NCI-H226 (cell line): ENCODE measurements at regions not wholly inside any gene's neighbourhood (a gene's known extent, or its start where the extent isn't known, plus 50 kb on each side); places are given as distances from the start of the nearest gene placed in this dataset.
"Not testable (repeated sequence)": the region's sequence is repeated elsewhere in the genome, so short reads cannot be mapped to it uniquely, and the experiment has no call there.

ENCODE experiments used
- DNase-seq: peaks from one replicate; pipeline ENCODE4 v3.0.0-alpha.2; 2015

DNA sequence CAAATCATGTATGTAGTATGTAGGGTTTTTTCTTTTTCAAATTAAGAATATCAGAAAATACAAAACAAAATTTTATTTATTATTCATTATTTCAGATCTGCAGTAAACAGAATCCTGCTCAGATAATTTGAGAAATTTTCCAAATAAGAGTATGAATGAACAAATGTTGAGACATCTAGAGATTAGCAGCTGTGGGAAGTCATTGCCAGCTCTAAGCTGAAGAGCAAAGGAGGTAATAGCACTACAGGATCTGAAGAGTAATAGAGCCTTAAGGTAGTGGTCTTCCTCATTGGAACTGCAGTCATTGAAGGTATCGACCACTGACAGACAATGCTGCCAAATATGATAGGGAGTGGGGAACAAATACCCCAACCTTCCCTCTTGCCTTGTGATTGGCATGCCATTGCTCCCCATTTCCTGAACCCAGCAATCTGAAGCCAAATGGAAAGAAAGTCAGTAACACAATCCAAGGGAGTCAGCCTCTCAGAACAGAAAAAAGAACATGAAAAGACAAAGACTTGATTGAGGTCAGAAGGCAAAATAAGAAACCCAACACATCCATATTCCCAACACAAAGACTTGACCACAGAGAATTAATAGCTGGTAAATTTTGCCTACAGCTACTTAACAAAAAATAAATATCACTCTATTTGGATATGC is 963.4 kb upstream of the ADAMTS5 start:
- not testable (repeated sequence) for DNase-seq

DNA sequence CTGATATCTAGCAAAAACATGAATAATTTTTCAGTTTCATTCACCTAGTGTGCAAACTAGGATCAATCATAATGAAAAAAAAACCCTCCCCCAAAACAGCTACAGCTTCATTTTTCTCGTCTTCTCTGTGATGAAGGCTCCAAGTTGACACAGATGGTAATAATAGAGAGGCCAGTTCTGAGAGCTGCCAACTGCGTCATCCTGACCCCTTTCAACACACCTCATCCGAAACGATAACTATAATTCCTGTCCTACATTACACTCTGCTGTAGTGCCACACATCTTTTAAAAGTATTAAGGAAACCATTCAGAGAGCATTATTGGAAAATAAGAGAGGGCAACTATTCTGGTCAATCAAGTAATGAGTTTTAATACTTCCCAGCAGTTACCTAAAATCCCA is 962.3 kb upstream of the ADAMTS5 start:
- peak; percentile 52 for DNase-seq

DNA sequence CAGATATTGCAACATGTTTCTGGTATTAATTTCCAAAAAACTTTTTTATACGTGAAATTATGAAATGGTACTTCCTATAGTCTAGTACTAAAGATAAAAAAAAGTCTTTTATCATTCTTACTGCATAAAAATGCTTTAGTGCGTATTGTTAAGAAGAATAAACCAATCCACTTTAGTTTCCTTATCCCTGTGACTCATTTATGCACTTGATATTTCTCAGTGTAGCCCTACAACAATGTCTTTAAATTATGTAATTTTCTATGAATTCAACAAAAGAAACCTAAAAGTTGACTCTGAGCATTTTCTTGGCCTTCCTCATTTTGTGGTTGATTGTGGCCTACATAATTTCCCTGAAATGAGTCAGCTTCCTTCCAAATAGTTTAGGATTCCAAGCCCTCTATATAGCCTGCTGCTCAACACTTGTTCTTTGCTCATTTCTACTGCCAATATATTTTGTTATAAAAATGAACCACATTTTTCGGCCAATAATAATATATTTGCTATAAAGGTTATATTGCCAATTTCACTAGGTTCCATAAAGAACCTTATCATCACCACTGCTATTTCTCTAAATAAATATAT is 961.7 kb upstream of the ADAMTS5 start:
- DNase-seq: peak; percentile 90

DNA sequence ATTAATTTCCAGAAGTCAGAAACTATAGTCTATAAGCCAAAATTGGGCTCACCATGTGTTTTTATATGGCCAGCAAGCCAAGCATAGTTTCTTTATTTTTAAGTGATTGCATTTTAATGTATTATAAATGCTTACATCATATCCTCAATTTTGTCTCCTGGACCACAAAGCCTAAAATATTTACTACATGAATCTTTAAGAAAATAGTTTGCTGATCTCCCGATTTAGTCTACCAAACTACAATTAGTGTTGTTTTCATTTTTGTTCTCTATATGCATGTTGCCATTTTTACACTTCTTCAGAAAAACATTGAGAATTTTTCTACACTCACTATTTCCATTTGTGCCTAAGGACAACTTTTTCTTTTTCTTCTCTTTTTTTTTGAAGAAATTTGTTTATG is 954.5 kb upstream of the ADAMTS5 start:
- not testable (repeated sequence) for DNase-seq

DNA sequence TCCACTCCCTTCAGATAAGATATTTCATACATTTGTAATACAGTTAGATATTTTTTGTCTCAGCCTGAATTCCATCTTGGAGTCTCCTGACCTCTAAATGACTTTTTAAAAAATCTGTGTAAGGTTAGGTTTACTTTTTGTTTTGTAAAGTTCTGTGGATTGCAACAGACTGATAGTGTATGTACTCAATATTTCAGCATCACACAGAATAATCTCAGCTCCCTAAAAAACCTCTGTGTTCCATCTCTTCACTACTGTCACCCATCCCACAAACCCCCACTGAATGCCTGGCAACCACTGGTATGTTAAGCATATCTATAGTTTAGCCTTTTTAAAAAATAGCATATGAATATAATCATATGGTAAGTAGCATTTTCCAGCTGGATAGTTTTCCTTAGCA is 951.1 kb upstream of the ADAMTS5 start:
- peak; percentile 24 for DNase-seq

DNA sequence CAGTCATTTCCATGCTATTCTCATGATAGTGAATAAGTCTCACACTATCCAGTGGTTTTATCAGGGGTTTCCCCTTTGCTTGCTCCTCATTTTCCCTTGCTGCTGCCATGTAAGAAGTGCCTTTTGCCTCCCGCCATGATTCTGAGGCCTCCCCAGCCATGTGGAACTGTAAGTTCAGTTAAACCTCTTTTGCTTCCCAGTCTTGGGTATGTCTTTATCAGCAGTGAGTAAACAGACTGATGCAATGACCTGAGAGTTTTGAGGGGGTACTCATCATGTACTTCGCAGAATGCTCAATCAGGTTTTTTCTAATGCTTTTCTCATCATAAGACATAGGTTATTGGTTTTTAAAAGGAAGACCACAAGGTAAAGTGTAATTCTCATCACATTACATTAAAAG is 949.4 kb upstream of the ADAMTS5 start:
- peak; percentile 65 for DNase-seq

DNA sequence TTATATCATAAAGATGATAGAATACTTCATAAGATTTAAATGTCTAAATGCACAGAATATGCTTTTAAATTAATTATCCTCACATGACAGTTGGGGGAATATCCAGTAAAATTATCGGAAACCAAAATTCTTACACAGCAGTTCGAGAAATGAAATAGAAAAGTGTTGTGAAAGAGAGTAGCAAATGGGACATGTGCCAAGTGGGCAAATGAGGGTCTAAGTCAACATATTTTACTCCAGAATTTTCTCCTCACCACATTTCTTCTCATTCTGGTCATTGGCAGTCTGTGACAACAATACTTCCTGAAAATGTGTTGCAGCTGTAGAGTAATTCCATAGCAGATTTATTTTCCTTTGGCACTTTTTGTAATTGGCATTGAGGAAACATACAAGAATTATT is 945.2 kb upstream of the ADAMTS5 start:
- not testable (repeated sequence) for DNase-seq

DNA sequence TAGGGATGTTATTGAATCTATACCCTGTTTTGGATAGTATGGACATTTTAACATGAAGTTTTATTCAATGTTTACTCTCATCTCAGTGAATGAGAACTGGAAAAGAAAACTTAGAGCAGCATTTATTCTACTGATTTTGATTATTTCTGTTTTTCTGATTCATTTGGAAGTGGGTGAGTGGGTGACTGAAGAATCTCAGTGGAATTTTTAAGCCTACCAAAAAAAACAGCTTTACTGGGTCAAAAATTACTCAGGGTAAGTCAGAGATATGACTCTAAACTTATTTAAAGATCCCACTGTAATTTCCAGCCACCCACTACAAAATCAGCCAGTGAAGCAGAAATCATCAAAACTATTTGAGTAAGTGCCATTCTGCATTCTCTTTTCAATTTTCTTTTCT is 942.6 kb upstream of the ADAMTS5 start:
- not testable (repeated sequence) for DNase-seq

DNA sequence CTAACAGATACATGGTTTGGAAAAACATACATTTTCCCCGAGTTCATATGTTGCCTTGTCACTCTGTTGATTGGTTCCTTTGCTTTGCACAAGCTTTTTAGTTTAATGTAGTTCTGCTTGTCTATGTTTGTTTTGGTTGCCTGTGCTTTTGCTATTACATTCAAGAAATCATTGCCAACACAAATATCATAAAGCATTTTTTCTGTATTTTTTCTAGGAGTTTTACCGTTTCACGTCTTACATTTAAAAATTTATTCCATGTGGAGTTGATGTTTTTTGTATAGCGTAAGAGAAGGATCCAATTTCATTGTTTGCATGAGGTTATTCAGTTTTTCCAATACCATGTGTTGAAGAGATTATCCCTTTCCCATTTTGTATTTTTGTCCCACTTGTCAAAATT is 941.9 kb upstream of the ADAMTS5 start:
- not testable (repeated sequence) for DNase-seq

DNA sequence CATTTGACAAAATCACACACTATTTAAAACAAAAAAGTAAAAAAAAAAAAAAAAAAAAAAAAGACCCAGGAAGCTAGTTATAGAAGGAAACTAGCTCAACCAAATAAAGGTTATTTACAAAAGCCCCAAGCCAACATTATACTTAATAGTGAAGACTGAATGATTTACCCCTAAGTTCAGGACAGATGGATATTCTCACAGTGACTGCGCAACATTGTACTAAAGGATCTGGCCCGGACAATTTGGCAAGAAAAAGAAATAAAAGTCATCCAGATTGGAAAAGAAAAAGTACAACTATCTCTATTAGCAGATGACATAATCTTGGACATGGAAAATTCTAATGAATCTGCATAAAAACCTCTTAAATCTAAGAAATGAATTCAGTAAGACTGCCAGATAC is 936.0 kb upstream of the ADAMTS5 start:
- not testable (repeated sequence) for DNase-seq

DNA sequence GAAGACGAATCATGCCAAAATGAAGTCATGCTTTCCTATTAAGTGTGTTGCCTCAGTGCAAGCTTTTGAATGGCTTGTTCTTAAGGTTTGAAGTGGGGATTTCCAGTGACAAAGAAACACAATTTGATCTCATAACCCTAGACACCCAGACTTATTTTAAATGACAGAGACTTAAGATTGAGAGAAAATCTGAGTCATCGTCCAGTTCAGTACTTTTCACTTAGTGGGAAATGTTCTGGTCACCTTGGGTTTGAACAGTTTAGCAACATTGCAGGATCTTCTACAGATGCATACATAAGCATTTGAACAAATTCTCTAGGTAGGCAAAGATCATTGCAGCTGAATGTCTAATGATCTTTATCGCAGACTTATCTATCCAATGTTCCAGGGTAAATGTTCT is 926.7 kb upstream of the ADAMTS5 start:
- not testable (repeated sequence) for DNase-seq

DNA sequence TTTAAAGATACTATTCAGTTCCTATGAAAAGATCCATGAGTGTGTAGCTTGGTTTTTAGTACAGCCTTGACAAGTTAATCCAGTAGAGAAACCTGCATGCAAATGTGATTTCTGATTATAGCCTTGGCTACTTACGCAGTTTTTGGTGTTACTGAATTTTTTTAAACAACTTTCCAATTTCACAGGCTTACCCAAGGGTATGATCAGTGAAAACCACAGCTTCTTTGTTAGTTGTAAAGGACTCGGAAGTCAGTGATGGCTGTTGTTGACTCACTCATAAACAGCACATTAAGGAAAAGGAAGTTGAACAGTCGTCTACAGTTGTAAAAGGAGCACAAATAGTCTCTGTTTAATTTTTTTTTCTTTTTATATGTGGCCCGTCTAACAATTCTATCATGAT is 924.6 kb upstream of the ADAMTS5 start:
- not testable (repeated sequence) for DNase-seq

DNA sequence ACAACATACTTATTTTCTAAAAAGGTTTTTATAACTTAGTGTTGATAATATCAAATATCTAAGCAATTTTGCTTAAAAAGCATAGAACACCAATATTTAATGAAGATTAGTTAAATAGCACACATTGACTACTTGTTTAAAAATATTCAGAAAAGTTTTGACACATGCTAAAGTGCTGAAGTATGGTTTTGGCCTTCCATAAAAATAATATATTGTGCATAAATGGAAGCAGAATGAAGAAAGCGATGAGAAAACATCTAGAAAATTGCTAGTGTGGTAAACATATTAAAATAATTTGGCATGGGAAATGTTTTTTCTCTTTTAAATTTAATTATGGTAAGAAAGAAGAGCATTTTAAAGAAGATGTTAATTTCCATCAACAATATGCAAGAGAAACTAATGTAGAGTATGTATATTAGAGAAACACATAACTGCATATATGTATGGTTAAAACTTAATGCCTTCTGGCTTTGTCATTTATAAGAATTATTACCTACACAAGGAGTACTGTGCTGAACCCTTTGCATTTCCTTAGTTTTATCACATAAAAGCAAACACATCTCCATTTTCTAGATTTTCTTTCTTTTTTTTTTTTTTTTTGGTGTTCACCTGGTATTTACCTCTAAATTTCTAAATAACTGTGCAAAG is 921.0 kb upstream of the ADAMTS5 start:
- DNase-seq: not testable (repeated sequence)

DNA sequence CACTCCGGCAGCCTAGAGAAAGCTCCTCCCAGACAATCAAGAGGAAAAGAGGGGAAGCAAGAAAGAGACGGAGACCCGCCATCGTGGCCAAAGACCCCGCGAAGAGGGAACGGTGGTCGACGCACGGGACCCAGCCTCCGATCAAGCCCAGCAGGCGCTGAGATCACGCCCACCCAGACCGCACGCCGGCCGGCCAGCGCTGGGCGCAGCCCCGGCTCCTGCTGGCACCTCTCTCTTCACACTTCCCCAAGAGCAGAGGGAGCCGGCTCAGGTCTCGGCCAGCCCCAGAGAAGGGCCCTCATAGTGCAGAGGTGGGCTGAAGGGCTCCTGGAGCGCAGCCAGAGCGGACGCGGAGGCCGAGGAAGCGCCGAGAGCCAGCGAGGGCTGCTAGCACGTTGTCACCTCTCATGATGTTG is 918.4 kb upstream of the ADAMTS5 start:
- no peak for DNase-seq

DNA sequence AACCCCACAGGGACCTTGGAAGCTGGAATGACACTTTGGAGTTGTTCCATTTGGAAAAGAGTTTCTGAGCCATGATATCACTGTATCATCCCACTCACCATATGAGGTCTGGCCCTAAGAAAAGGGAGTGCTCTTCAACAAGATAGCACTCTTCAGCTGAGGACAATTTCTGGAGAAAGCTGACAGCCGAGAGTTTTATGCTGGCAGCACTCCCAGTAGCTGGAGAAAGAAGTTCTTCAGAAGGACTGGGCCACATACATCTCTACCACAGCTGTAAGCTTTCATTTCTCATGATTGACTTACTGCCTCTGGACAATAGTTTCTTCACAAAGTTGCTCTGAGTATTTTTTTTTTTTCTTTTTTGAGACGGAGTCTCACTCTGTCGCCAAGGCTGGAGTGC is 914.4 kb upstream of the ADAMTS5 start:
- DNase-seq: peak; percentile 9

DNA sequence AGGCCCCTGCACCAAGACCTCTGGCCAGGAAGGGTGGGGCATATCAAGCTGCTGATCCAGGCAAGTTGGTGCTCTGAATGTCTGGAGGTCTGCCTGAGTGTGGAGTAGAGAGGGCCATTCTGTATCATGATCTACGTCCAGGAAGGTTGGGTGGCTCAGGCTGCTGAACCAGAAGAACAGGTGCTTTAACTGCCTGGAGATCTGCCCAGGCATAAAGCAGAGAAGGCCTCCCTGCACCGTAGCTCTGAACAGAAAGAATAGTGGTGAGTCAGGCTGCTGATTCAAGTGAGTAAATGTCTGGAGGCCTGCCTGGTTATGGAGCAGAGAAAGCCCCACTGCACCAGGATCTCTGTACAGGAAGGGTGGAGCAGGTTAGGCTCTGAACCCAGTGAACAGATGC is 905.5 kb upstream of the ADAMTS5 start:
- DNase-seq: not testable (repeated sequence)

DNA sequence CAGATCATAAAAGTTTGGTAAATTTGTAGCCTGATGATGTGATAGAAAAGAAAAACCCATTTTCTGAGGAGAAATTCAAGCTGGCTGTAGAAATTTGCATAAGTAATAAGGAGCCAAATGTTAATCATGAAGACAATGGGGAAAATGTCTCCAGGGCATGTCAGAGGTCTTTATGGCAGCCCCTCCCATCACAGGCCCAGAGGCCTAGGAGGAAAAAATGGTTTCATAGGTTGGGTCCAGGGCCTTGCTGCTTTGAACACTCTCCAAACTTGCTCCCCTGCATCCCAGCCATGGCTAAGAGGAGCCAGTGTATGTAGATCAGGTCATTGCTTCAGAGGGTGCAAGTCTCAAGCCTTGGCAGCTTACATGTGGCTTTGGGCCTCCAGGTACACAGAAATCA is 903.9 kb upstream of the ADAMTS5 start:
- DNase-seq: not testable (repeated sequence)

DNA sequence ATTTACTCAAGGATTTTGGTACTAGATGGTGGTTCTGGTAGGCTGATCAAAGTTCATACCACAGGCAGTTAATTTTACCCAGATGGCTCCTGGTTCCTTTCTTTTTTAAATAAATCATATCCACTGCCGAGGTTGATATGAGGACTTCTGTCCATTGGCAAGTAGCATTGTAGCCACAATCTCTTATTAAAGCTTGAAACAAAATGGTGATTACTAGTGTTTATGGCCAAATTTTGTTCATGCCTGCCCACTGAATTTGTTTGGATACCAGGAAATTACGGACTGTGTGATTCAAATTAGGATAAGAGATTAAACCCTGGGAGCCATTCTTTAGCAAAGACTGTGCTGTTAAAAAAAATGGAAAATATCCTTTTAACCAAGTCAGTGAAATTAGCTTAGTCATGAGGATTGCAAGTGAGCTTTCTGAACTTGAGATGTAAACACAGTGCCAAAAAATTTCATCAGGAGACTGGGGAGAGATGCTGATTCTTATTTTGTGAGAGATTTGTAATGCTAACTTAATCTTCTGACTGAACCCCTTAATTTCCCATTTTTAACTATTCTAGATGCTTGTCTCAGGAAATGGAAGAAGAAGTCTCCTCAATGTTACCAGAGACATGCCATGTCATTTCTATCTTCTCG is 893.5 kb upstream of the ADAMTS5 start:
- peak; percentile 6 for DNase-seq

DNA sequence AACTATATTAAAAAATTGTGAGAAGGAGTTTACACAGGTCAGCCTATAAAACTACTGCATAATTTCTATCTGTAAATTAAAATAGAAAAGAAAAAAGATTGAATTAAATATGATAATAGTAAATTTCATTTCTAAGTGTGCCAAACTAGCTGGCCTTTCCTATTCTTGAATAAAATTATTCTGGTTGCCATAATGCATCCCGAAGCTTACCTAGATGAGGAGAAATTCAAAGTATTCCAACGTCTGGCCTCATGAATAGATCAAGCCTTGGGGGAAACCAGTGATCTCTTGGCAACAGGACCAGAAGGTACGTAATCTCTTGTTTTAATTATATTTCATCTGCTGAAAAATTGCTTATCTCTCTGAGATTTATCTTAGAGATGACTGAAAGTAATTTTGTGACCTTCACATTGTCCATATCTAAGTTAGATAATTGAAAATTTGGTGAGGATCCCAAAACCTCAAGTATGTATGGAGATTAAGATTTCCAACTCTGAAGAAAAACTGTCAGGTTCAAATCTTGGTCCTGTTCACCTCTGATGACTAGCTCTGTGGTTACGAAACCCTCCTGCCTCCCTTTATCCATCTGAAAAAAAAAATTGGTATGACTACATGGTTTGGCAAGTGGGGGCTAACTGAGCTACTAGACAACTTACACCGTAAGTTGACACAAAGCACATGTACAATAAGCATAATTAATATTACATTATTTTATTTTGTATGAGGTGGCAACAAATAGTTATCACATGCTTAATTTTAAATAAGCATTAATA is 891.4 kb upstream of the ADAMTS5 start:
- peak; percentile 88 for DNase-seq

DNA sequence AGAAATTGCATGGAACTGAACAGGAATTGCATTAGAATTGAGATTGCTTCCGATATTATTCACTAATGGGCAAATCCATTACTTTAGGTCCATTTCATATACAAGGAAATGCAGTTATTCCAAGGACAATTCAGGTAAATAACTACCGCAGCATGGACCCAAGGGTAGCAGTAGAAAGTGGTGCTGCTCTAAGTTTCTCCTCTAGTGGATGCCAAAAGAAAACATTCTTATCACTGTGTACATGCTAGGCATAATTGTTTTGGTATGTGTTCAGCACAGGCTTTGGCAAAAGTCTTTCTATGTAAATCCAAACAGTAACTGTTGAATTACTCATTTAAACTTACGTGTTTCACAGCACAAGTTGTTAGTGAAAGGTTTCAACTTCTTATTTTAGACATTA is 890.1 kb upstream of the ADAMTS5 start:
- DNase-seq: peak; percentile 33

DNA sequence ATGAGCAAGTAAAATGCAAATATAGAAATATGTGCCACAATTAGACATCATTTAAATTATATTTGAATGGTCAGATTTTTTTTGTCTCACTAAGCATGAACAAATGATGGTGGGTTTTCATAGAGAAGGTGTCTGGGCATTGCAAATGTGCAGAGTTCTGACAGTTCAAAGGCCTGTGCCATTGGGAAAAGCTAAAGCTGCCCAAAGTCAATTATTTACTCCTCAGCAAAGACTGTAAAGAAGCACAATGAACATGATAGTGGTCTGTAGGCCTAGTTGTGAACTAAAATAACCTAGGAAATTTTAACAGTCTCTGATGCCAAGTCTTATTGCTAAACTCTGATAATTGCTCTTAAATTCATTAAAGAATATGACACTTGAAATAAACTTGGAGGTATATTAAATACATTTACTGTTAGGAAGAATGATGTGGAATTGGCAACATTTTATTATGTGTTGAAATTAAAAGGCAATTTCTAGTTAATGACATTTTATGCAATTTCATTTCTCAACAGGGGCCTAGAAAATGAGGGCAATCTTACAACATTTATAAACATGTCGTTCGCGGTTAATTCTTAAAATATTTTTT is 874.3 kb upstream of the ADAMTS5 start:
- no peak for DNase-seq

DNA sequence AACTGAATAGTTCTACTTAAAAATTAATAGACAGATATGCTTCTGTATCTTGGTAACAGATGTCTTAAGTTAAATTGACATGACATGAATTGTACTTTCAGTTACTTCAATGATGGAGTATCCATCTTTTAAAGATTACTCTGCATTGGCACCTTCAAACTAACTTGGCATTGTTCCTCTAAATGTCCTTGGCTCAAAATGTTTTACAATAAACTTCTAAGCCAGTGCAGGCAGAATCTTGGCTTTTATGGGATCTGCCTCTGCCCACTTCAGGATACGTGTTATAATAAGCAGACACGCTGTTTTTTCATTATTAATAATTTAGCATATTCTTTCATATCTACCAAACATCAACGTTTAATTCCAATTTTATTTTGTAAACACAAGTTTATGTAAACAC is 873.4 kb upstream of the ADAMTS5 start:
- DNase-seq: no peak
